HepG2 (cell line): ENCODE measurements at regions not wholly inside any gene's neighbourhood (a gene's known extent, or its start where the extent isn't known, plus 50 kb on each side); places are given as distances from the start of the nearest gene placed in this dataset.

Experiments used
- ASH2L ChIP-seq: fragments of 300-600, 200-600 bp; sonication (generic); IDR thresholded peaks from 2 replicates; pipeline ENCODE4 v1.7.0; 2017; ENCODE audit warnings: low read depth, mild to moderate bottlenecking, moderate library complexity, mixed read lengths, low read length; ENCODE audit not compliant: insufficient read length
- CBX5 ChIP-seq: sonication (generic); formaldehyde crosslinking; IDR thresholded peaks from 2 replicates; pipeline ENCODE4 v1.4.0; 2020; ENCODE audit warnings: missing genetic modification reagents, borderline replicate concordance
- CHCHD3 ChIP-seq: sonication (generic); formaldehyde crosslinking; IDR thresholded peaks from 2 replicates; pipeline ENCODE4 v1.8.0; 2022; ENCODE audit warnings: mild to moderate bottlenecking, missing genetic modification reagents, moderate library complexity
- FOXC1 ChIP-seq: sonication (generic); formaldehyde crosslinking; IDR thresholded peaks from 2 replicates; pipeline ENCODE4 v1.8.0; 2022; ENCODE audit warnings: mild to moderate bottlenecking, missing genetic modification reagents, borderline replicate concordance
- HIVEP1 ChIP-seq: sonication (generic); formaldehyde crosslinking; IDR thresholded peaks from 2 replicates; pipeline ENCODE4 v1.4.0; 2020; ENCODE audit warnings: mild to moderate bottlenecking, missing genetic modification reagents
- HNF4A ChIP-seq: sonication (generic); formaldehyde crosslinking; IDR thresholded peaks from 2 replicates; pipeline ENCODE4 v1.4.0; 2020; ENCODE audit warnings: missing genetic modification reagents
- JUNB ChIP-seq: sonication (generic); formaldehyde crosslinking; IDR thresholded peaks from 2 replicates; pipeline ENCODE4 v1.8.0; 2022; ENCODE audit warnings: missing genetic modification reagents, mild to moderate bottlenecking, borderline replicate concordance
- KLF12 ChIP-seq: sonication (generic); formaldehyde crosslinking; IDR thresholded peaks from 2 replicates; pipeline ENCODE4 v1.4.0; 2020; ENCODE audit warnings: missing genetic modification reagents, borderline replicate concordance
- KLF16 ChIP-seq, 2 experiments: sonication (generic) in 1 of 2; formaldehyde crosslinking in 1 of 2; IDR thresholded peaks; 2 replicates each; pipeline versions ENCODE4 v1.6.1 to v1.8.0; 2016 to 2023; ENCODE audit warnings: missing genetic modification reagents in 2 of 2, missing compliant biosample characterization in 1 of 2
- MEF2D ChIP-seq: sonication (generic); formaldehyde crosslinking; IDR thresholded peaks from 2 replicates; pipeline ENCODE4 v1.5.1; 2020; ENCODE audit warnings: mild to moderate bottlenecking, missing genetic modification reagents
- NFIB ChIP-seq: sonication (generic); formaldehyde crosslinking; IDR thresholded peaks from 2 replicates; pipeline ENCODE4 v1.9.0; 2021; ENCODE audit warnings: missing genetic modification reagents, mild to moderate bottlenecking, borderline replicate concordance
- PHF5A ChIP-seq: IDR thresholded peaks from one replicate; pipeline ENCODE4 v1.6.1; 2018; ENCODE audit warnings: low read depth, missing genetic modification reagents; ENCODE audit not compliant: unreplicated experiment
- PRMT3 ChIP-seq: sonication (generic); formaldehyde crosslinking; IDR thresholded peaks from 2 replicates; pipeline ENCODE4 v1.8.1; 2022; ENCODE audit warnings: low read depth, mild to moderate bottlenecking, moderate library complexity, missing genetic modification reagents, borderline replicate concordance
- SAFB2 ChIP-seq: sonication (generic); formaldehyde crosslinking; IDR thresholded peaks from 2 replicates; pipeline ENCODE4 v1.5.1; 2020; ENCODE audit warnings: missing genetic modification reagents, low read depth, mild to moderate bottlenecking, borderline replicate concordance
- SOX6 ChIP-seq, 2 experiments: fragments of 450-650 bp in 1 of 2; sonication (generic) in 1 of 2; formaldehyde crosslinking in 1 of 2; IDR thresholded peaks; 2 replicates each; pipeline versions ENCODE4 v1.4.0 to v1.6.1; 2017 to 2020; ENCODE audit warnings: antibody characterized with exemption in 1 of 2, mild to moderate bottlenecking in 1 of 2, missing genetic modification reagents in 1 of 2
- TCF12 ChIP-seq, 2 experiments: fragments of 450-650 bp in 1 of 2; sonication (generic) in 1 of 2; formaldehyde crosslinking in 1 of 2; IDR thresholded peaks; 2 replicates each; pipeline versions ENCODE4 v1.6.1 to v1.8.0; 2017 to 2022; ENCODE audit warnings: antibody characterized with exemption in 1 of 2, mild to moderate bottlenecking in 1 of 2, missing genetic modification reagents in 1 of 2, moderate library complexity in 1 of 2
- ZBTB7A ChIP-seq: sonication (generic); formaldehyde crosslinking; IDR thresholded peaks from 2 replicates; pipeline ENCODE4 v1.8.0; 2022; ENCODE audit warnings: mild to moderate bottlenecking, missing genetic modification reagents
- ZNF333 ChIP-seq: sonication (generic); formaldehyde crosslinking; IDR thresholded peaks from 2 replicates; pipeline ENCODE4 v1.4.0; 2020; ENCODE audit warnings: mild to moderate bottlenecking, missing genetic modification reagents, borderline replicate concordance
- ZNF350 ChIP-seq: sonication (generic); formaldehyde crosslinking; IDR thresholded peaks from 2 replicates; pipeline ENCODE4 v1.4.0; 2020; ENCODE audit warnings: mild to moderate bottlenecking, low read depth, missing genetic modification reagents, borderline replicate concordance
- ZNF687 ChIP-seq: sonication (generic); formaldehyde crosslinking; IDR thresholded peaks from 2 replicates; pipeline ENCODE4 v1.5.1; 2020; ENCODE audit warnings: mild to moderate bottlenecking, missing genetic modification reagents, moderate library complexity
- ZNF747 ChIP-seq: sonication (generic); formaldehyde crosslinking; IDR thresholded peaks from 2 replicates; pipeline ENCODE4 v1.8.1; 2023; ENCODE audit warnings: missing genetic modification reagents, mild to moderate bottlenecking, borderline replicate concordance
- ZSCAN21 ChIP-seq: sonication (generic); formaldehyde crosslinking; IDR thresholded peaks from 2 replicates; pipeline ENCODE4 v1.8.0; 2022; ENCODE audit warnings: mild to moderate bottlenecking, missing genetic modification reagents, moderate library complexity, borderline replicate concordance
- TF ChIP-seq, protein P1 (sequence below): sonication (generic); formaldehyde crosslinking; IDR thresholded peaks from 2 replicates; pipeline ENCODE4 v1.4.0; 2020; ENCODE audit warnings: mild to moderate bottlenecking, missing genetic modification reagents
- TF ChIP-seq, protein P2 (sequence below): sonication (generic); formaldehyde crosslinking; IDR thresholded peaks from 2 replicates; pipeline ENCODE4 v1.4.0; 2020; ENCODE audit warnings: missing genetic modification reagents

- TF ChIP-seq ZNF350 (no peak), HIVEP1 (CRISPR knock-in tag) (no peak), KLF16 (CRISPR knock-in tag; IDR thresholded peaks at IDR 0.05) (no peak), ZSCAN21 (CRISPR knock-in tag) (peak; percentile 36; the same call in 1 of the 2 replicates), TCF12 (IDR thresholded peaks at IDR 0.05) (no peak), TCF12 (CRISPR knock-in tag; IDR thresholded peaks at IDR 0.05) (peak; percentile 80), JUNB (no peak), CHCHD3 (no peak), ASH2L (no peak), HNF4A (0 out of 2 replicates have a peak, but pooled peaks have one; percentile 12), FOXC1 (CRISPR knock-in tag) (0 out of 2 replicates have a peak, but pooled peaks have one; percentile 35), KLF12 (peak; percentile 99), PHF5A (CRISPR knock-in tag) (peak; percentile 8), MEF2D (CRISPR knock-in tag) (no peak), ZBTB7A (CRISPR knock-in tag) (peak; percentile 39; the same call in 1 of the 2 replicates), ZNF687 (CRISPR knock-in tag) (peak; percentile 51), SAFB2 (CRISPR knock-in tag) (no peak), NFIB (CRISPR knock-in tag) (no peak), ZNF333 (CRISPR knock-in tag) (0 out of 2 replicates have a peak, but pooled peaks have one; percentile 73), SOX6 (IDR thresholded peaks at IDR 0.05) (no peak), SOX6 (CRISPR knock-in tag; IDR thresholded peaks at IDR 0.05) (peak; percentile 54; the same call in 1 of the 2 replicates), ZNF747 (CRISPR knock-in tag) (peak; percentile 20; the same call in 1 of the 2 replicates), PRMT3 (CRISPR knock-in tag) (no peak), CBX5 (0 out of 2 replicates have a peak, but pooled peaks have one; percentile 56)
- TF ChIP-seq, protein P1, sequence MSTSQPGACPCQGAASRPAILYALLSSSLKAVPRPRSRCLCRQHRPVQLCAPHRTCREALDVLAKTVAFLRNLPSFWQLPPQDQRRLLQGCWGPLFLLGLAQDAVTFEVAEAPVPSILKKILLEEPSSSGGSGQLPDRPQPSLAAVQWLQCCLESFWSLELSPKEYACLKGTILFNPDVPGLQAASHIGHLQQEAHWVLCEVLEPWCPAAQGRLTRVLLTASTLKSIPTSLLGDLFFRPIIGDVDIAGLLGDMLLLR (CRISPR knock-in tag) = 0 out of 2 replicates have a peak, but pooled peaks have one; percentile 52
- TF ChIP-seq, protein P2, sequence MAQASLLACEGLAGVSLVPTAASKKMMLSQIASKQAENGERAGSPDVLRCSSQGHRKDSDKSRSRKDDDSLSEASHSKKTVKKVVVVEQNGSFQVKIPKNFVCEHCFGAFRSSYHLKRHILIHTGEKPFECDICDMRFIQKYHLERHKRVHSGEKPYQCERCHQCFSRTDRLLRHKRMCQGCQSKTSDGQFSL = peak; percentile 22; the same call in 1 of the 2 replicates
Measured at GRCh38 chr15:31215490-31216214, 111.0 kb upstream of the KLF13 start (continued).
